GM19240 (cell line): ENCODE measurements at regions not wholly inside any gene's neighbourhood (a gene's known extent, or its start where the extent isn't known, plus 50 kb on each side); places are given as distances from the start of the nearest gene placed in this dataset.

ENCODE experiments used
- DNase-seq: peaks from one replicate; pipeline ENCODE4 v3.0.0; 2011; ENCODE audit warnings: low spot score; ENCODE audit not compliant: insufficient read length

DNA sequence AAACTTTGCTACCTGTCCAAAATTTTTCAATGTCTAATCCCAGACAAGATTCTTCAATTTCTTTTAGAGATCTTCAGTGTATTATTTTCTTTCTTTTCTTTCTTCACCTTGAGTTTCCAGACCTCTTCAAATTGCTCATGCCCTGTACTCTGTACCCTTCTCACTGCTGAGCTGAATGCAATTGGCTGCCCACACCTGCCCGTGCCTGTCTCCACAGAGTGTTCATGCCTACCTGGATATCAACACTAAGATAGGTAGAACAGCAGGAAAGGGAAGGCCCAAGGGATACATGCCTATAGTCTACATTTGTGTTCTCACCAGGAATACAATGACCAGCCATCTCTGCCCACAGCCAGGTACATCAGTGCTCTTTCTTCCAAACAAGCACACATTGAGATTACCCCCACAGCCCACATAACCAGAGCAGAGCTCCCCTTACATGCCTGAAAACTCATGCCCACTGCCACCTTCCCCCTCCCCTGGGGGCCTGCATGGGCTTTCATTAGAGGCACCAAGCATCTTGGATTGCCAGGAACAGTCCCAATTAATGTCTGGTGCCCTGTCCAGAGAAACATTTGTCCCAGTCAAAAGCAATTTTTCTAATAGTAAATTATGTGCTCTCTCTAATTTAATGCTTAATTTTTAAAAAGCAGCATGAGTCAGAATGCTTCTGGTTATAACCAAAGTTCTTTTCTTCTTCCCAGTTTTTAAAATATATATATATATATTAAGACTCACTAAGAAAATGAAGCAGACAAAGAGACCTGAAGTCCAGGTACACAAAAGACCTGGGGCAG lies 134.9 kb upstream of the SLC14A2 start:
- DNase-seq, result no peak

GRCh38 chr18:45481821-45482220 lies 133.5 kb upstream of the SLC14A2 start:
- DNase-seq, result no peak

- no peak for DNase-seq
These were observed 133.0 kb upstream of the SLC14A2 start for GRCh38 chr18:45482286-45482685.

GRCh38 chr18:45487581-45487980 lies 127.7 kb upstream of the SLC14A2 start:
- DNase-seq, result no peak

DNA sequence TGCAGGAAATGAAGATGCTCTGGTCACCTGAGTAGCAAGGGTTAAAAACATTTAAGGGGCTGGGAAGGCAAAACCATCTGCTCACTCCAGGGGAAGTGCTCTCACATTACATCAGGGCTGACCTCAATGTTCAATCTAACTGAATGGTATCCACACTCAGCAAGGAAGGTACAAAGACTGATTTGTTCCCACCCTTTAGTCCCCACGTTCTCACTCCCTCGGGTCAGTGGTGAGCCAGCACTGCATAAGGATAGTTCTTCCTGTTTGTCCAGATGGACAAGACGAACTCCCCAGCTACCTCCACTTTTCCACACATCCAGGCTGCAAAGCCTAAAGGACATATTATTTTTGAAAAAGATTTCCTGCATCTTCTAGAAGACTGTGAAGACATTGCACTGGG lies 126.6 kb upstream of the SLC14A2 start:
- no peak for DNase-seq

DNA sequence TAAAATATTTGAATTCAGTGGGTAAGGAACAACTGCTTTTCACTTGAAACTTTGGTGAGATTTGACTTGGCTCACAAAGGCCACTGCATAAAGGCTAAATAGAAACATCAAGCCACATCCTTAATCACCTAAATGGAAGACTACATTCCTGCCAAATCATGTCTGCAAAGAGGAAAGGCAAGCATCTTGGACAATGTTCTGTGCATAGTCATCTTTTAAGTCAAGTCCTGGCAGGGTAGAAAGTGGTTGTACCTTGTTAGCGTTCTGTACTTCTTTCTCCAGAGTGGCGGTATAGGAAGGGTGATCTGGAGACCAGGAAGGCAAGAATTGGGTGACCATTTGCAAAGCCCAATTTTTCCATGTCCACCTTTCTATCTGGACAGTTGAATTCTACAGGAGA lies 121.4 kb upstream of the SLC14A2 start:
- DNase-seq, result no peak

DNA sequence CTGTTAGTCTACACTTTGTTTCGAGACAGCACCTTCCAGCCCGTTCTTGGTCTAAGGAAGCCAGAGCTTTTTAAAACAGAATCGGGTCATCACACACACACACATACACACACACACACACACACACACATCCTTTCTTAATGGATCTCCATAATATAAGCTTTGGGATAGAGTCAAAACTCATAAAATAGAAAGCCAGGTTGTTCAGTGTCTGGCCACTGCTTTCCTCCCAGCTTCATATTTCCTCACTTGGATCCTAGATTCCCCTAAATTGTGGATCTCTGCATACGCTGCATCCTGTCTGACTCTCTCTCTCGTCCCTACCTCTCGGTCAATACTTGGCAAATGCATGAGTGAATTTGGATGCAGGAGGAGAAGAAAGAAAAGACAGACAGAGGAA lies 120.5 kb upstream of the SLC14A2 start:
- DNase-seq, result no peak

GRCh38 chr18:45496741-45497140 lies 118.5 kb upstream of the SLC14A2 start:
- DNase-seq, result no peak

- DNase-seq, result no peak
These were observed 117.5 kb upstream of the SLC14A2 start for GRCh38 chr18:45497595-45498286.

DNA sequence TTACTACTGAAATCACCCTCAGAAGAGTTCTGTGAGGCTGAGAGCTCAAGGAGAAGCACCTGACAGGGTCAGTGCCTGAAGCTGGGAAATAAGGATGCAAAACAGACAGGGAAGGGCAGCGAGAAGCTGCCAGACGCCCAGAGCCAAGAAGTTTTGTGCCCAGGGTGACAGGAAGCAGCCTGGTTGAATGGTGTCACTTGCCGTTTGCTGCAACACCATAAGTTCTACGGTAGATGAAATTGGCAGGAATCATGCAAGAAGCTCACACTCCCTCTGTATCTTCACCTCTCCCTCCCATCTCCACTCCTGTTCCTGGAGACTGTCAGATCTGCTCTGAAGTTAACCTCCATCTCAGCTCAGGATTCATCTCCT lies 117.0 kb upstream of the SLC14A2 start:
- DNase-seq, result no peak

DNA sequence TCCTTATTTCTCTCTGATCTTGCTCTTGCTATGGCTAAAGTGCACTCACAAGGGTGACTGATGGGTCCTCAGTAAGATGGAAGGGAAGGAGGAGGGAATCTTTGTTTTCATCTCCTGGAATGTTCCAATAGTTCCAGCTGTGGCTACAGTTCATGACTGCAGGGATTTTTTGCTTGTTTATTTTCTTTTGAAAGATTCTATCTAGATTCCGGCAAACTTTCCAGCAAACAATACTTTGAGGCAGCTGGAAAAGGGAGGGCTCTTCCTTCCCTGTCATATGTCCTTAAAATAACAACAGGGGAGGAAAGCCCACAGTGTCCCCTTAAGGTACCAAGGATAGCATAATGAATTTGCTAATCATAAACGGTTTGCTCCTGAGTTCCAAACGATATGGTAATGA lies 111.3 kb upstream of the SLC14A2 start:
- DNase-seq, result no peak

DNA sequence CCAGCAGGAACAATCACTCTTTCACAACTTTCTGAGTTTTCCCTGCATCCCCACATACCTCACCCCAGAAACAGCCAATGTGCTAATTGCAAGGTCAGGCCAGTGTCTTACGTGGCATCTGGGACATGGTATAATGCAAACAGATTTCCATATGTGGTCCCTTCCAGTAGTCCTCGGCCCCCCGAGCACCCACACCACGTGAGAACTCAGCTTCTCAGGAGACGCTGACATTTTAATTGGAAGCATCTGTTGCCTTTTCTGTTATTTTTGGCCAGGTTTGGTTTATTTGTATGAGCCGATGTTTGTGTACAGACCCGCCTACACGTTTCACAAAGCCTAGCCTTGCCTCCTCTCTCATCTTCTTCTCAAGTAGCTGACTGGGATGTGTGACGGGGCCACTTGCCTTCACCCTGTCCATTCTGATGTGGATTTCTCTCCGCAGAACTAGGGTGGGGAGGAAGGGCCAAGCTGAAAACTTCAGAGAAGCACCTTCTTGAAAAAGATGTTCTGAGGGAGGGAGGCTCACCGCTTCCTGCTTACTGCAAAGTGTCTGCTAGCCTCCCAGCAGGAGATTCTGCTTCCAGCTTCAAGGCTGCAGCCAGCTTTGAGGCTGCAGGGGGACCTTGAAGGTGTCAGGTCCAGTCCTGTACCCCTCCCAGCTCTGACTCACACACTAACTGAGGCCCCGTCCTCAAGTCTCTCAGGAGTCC lies 109.6 kb upstream of the SLC14A2 start:
- no peak for DNase-seq

DNA sequence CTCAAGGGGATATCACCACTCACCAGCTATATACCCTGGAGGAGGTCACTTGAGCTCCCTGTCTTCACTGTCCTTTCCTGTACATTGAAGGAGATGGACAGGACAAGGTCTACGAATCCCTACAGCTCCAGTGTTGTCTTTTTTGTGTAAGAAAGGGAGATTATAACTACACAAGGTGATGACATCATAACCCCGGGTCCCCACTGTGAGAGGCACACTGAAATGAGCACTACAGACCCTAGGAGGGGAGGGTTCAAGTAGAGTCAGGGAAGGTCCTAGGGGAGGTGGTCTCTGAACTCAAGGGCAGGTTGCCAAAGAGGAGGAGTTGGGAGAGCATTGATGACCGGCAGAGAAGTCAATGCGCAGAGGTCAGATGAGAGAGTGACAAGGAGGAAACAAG lies 108.3 kb upstream of the SLC14A2 start:
- no peak for DNase-seq

GRCh38 chr18:45509535-45509934 lies 105.7 kb upstream of the SLC14A2 start:
- DNase-seq, result no peak

DNA sequence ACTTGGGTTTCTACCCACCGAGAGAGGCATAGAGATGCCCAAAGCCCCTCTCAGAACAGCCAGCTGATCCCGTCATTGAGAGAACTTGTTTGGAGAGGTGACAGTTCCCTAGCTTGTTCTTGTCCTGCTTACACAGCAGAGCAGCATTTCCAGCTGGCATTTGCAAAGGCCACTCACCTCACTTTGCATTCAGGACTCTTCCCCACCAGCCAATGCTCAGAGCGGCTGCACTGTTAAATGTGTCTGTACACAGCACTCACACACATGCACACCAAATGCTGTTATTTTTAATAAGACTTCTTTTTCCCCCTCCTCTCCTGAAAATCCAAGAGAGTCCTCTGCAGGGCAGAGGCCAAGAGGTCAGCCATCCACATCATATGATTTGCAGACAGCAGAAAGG lies 104.6 kb upstream of the SLC14A2 start:
- no peak for DNase-seq

GRCh38 chr18:45512363-45512953 lies 102.8 kb upstream of the SLC14A2 start:
- DNase-seq, result no peak

GRCh38 chr18:45517181-45517741 lies 98.0 kb upstream of the SLC14A2 start:
- DNase-seq, result no peak

GRCh38 chr18:45518311-45519155 lies 96.7 kb upstream of the SLC14A2 start:
- DNase-seq, result no peak

GRCh38 chr18:45519411-45520280 lies 95.6 kb upstream of the SLC14A2 start:
- no peak for DNase-seq

GRCh38 chr18:45521136-45521535 lies 94.1 kb upstream of the SLC14A2 start:
- no peak for DNase-seq
